Activated B cell treated with CpG ODN at 0.5 μM for 24 hours (primary cell): ENCODE measurements at regions not wholly inside any gene's neighbourhood (a gene's known extent, or its start where the extent isn't known, plus 50 kb on each side); places are given as distances from the start of the nearest gene placed in this dataset.
A peak's percentile ranks its signal among the peaks of the same experiment; 100 is the strongest.

ENCODE experiments used
- ATAC-seq: fragments of 200-7000 bp; cut with Tn5 transposase; one replicate; pipeline ENCODE4 v1.10.0; 2021; ENCODE audit warnings: low read depth, mild to moderate bottlenecking, moderate library complexity
- CTCF ChIA-PET: fragments of 350-600 bp; sonication (Branson Sonifier 250); formaldehyde crosslinking; loops from one replicate; lab custom pipeline; 2021; ENCODE audit warnings: antibody characterized with exemption; lab: Charles Lee
- POLR2A ChIA-PET: fragments of 350-600 bp; sonication (Branson Sonifier 250); formaldehyde crosslinking; loops from one replicate; lab custom pipeline; 2021; ENCODE audit warnings: antibody characterized with exemption; lab: Charles Lee
- DNase-seq: peaks from one replicate; pipeline ENCODE4 v3.0.0; 2022
- H3K27ac Mint-ChIP-seq: one replicate; pipeline ENCODE4 v1.8.0; 2020; ENCODE audit warnings: mixed read lengths
- H3K27me3 Mint-ChIP-seq: one replicate; pipeline ENCODE4 v1.8.0; 2021; ENCODE audit warnings: mixed read lengths
- H3K36me3 Mint-ChIP-seq: one replicate; pipeline ENCODE4 v1.8.0; 2021; ENCODE audit warnings: low read depth, mixed read lengths
- H3K4me1 Mint-ChIP-seq: one replicate; pipeline ENCODE4 v1.8.0; 2021; ENCODE audit warnings: mixed read lengths
- H3K4me3 Mint-ChIP-seq: one replicate; pipeline ENCODE4 v1.8.0; 2020; ENCODE audit warnings: mild to moderate bottlenecking, mixed read lengths
- H3K9me3 Mint-ChIP-seq: one replicate; pipeline ENCODE4 v1.8.0; 2020; ENCODE audit warnings: mixed read lengths
- intact Hi-C: fragments of 100-400 bp; cut with micrococcal nuclease; formaldehyde crosslinking; loops from one replicate; pipeline ENCODE4 v1.15.1; 2024
- TF ChIP-seq, protein P1 (sequence below): fragments of 200-600 bp; IDR thresholded peaks from one replicate; pipeline ENCODE4 v1.8.0; 2022; ENCODE audit warnings: antibody characterized with exemption, mild to moderate bottlenecking

DNA sequence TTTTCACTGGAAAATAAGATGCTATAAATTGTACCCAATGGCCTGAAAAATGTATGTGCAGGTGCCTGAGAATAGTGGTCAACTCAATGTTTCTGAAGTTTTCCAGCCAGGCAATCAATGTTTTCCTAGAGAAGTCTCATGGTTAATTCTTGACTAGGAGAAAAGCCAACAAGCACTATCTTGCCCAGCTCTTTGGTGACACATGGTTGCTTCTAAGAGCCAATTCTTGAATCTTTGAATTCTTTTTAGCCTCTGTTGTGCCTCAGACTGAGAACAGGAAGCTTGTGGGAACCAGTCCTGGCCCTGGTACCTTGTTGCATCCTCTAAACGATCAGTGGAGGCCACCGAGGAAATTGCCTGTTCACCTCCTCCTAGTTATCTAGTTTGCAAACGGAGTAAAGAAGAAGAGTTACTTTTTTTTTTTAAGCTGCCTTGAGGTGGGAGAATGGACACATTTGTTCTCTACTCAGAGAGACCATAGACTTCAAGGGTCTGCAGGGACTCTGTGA, 144.0 kb upstream of the MKLN1 start:
- TF ChIP-seq, protein P1, sequence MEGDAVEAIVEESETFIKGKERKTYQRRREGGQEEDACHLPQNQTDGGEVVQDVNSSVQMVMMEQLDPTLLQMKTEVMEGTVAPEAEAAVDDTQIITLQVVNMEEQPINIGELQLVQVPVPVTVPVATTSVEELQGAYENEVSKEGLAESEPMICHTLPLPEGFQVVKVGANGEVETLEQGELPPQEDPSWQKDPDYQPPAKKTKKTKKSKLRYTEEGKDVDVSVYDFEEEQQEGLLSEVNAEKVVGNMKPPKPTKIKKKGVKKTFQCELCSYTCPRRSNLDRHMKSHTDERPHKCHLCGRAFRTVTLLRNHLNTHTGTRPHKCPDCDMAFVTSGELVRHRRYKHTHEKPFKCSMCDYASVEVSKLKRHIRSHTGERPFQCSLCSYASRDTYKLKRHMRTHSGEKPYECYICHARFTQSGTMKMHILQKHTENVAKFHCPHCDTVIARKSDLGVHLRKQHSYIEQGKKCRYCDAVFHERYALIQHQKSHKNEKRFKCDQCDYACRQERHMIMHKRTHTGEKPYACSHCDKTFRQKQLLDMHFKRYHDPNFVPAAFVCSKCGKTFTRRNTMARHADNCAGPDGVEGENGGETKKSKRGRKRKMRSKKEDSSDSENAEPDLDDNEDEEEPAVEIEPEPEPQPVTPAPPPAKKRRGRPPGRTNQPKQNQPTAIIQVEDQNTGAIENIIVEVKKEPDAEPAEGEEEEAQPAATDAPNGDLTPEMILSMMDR = no peak
- no peaks in the 10 kb centered on the region for H3K36me3 Mint-ChIP-seq
- no peak overlapping the region for H3K4me3 Mint-ChIP-seq
- ChIA-PET POLR2A (no interaction called here), CTCF (no interaction called here)
- no peak for ATAC-seq
- no peaks in the 10 kb centered on the region for H3K9me3 Mint-ChIP-seq
- H3K27ac Mint-ChIP-seq = no peak overlapping the region
- peaks cover 15% of the 10 kb centered on the region for H3K4me1 Mint-ChIP-seq
- intact Hi-C loops = no loop called here
- no peaks in the 10 kb centered on the region for H3K27me3 Mint-ChIP-seq
- DNase-seq = no peak

DNA sequence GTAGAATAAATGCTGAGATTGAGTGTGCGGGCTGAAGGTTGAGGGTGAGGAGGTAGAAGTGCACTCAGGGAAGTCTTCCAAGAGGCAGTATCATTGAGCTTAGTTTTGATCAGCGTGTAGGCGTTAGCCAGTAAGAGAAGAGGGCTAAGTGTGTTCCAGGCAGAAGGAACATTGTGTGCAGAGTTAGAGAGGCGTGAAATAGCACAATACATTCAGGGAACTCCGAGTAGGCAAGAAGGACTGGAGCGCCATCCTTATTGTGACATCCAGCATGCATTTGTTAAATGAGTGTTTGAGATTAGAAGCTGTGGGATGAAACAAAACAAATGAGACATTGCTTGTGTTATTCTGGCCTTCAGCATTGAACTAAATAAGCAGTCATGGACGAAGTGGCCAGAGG, 140.9 kb upstream of the MKLN1 start:
- CTCF ChIA-PET = no interaction called here
- H3K27me3 Mint-ChIP-seq = no peaks in the 10 kb centered on the region
- H3K36me3 Mint-ChIP-seq = no peaks in the 10 kb centered on the region
- TF ChIP-seq, protein P1 = no peak
- intact Hi-C loops = loop anchor here (5.0 kb wide), 2 partner anchors 45 to 65 kb away; no protein-coding TSS in a partner anchor
- H3K4me1 Mint-ChIP-seq = peaks cover 17% of the 10 kb centered on the region
- H3K4me3 Mint-ChIP-seq = no peak overlapping the region
- H3K27ac Mint-ChIP-seq = no peak overlapping the region
- no peaks in the 10 kb centered on the region for H3K9me3 Mint-ChIP-seq
- ATAC-seq = no peak
- DNase-seq = no peak
- POLR2A ChIA-PET = interaction anchor here (0.6 kb wide), 1 partner anchor 449 kb away, joined by 8 read pairs; no protein-coding TSS in a partner anchor

DNA sequence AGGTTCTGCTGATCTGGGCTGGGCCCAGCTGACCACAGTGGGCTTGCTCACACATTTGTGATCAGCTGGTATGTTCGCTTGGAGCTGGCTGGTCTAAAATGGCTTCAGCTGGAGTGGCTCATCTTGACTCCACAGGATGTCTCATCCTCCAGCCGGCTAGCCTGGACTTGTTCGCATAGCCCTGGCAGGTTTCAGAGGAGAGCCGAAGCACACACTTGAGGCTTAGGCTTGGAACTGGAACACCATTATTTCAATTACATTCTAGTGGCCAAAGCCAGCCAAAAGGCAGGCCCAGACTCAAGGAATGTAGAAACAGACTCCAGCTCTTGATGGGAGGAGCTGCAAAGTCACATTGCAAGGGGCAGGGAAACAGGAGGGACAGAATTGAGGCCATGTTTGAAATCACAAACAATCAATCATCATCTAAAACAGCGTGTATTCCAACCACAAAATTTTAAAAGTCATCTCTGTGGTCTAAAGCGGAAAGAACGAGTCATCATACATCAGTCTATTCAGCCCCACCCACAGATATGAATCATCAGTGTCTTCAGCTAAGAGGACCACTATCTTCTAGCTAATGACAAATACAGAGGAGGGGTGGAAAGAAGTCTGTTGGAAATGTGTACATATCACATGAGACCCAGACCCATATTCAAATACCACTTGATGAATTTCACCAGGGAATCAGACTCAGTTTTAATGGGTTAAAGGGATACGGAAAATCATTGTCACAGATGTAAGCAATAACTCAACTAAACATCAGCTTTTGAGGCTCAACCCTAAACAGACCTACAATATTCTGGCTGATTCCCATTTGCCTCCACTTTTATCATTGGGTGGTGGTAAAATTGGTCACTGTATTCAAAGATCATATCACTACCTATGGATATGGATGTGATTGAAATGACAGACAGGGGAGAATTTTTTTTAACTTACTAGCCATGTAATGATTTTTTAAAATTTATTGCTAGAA, 139.0 kb upstream of the MKLN1 start:
- H3K4me3 Mint-ChIP-seq = no peak overlapping the region
- POLR2A ChIA-PET = interaction anchor here (0.8 to 1.6 kb wide), 4 partner anchors 42 to 77 kb away, joined by 3 to 4 read pairs (median 4); no protein-coding TSS in a partner anchor
- H3K27me3 Mint-ChIP-seq = peaks cover 2% of the 10 kb centered on the region
- peak overlapping the region; percentile 66 for H3K27ac Mint-ChIP-seq
- peak; percentile 87 for ATAC-seq
- CTCF ChIA-PET = no interaction called here
- TF ChIP-seq, protein P1 = no peak
- peaks cover 12% of the 10 kb centered on the region for H3K4me1 Mint-ChIP-seq
- H3K9me3 Mint-ChIP-seq = no peaks in the 10 kb centered on the region
- intact Hi-C loops = loop anchor here (2.0 to 5.0 kb wide), 3 partner anchors 44 to 82 kb away; no protein-coding TSS in a partner anchor
- H3K36me3 Mint-ChIP-seq = no peaks in the 10 kb centered on the region
- DNase-seq = no peak

DNA sequence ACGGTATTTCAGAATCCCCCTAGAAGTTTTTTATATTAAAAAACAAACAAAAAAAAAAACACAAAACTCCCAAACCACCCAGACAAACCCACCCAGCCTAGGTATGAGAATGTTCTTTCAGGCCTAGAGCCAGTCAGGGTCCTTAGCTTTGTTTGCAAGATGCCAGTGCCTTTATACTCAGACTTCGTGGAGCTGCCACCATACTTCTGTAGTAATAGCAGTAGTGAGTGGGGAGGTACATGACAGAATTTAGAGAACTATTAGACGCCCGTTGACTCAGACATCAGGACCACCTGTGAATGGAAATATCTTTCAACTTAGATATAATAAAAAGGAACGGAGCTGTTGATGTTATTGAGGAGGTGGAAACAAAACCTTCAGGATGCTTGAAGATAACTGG, 138.2 kb upstream of the MKLN1 start:
- Mint-ChIP-seq H3K4me1 (peaks cover 8% of the 10 kb centered on the region), H3K27ac (no peak overlapping the region), H3K36me3 (no peaks in the 10 kb centered on the region), H3K9me3 (no peaks in the 10 kb centered on the region), H3K27me3 (peaks cover 2% of the 10 kb centered on the region), H3K4me3 (no peak overlapping the region)
- ChIA-PET CTCF (no interaction called here), POLR2A (interaction anchor here (0.8 kb wide), 2 partner anchors 42 to 76 kb away, joined by 3 to 4 read pairs; no protein-coding TSS in a partner anchor)
- TF ChIP-seq, protein P1 = no peak
- no peak for DNase-seq
- ATAC-seq = no peak
- intact Hi-C loops = loop anchor here (2.0 to 5.0 kb wide), 3 partner anchors 43 to 83 kb away; no protein-coding TSS in a partner anchor

DNA sequence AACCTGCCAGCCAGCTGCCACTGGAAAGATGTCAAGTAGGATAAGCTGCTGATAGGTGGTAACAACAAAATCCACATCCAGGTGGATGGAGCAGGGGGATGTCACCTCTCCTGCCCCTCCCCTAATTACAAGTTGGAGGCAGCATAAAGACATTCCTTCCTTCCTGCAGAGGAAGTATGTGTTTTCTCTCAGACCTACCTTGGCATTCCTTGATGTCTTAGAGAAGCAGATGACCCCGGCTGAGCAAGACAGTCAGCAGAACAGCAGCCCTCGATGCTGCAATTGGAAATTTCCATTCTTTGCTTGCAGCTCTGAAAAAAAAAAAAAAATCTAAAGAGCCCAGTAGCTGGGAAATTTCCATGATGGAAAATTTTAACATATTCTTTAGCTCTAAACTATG, 137.5 kb upstream of the MKLN1 start:
- intact Hi-C loops = no loop called here
- ChIA-PET CTCF (no interaction called here), POLR2A (interaction anchor here (0.6 kb wide), 1 partner anchor 9 kb away, joined by 7 read pairs; no protein-coding TSS in a partner anchor)
- H3K36me3 Mint-ChIP-seq = no peaks in the 10 kb centered on the region
- H3K4me3 Mint-ChIP-seq = no peak overlapping the region
- H3K9me3 Mint-ChIP-seq = no peaks in the 10 kb centered on the region
- peaks cover 2% of the 10 kb centered on the region for H3K27me3 Mint-ChIP-seq
- peaks cover 8% of the 10 kb centered on the region for H3K4me1 Mint-ChIP-seq
- TF ChIP-seq, protein P1 = no peak
- ATAC-seq (no peak), DNase-seq (no peak)
- no peak overlapping the region for H3K27ac Mint-ChIP-seq
